GM10266 (cell line): ENCODE measurements at regions not wholly inside any gene's neighbourhood (a gene's known extent, or its start where the extent isn't known, plus 50 kb on each side); places are given as distances from the start of the nearest gene placed in this dataset.

Experiments used
- DNase-seq: peaks from one replicate; pipeline ENCODE4 v3.0.0; 2012; ENCODE audit errors: extremely low spot score
- CTCF ChIP-seq: IDR thresholded peaks from 2 replicates; pipeline ENCODE4 v1.5.1; 2012; ENCODE audit warnings: mild to moderate bottlenecking, low read depth; ENCODE audit not compliant: control insufficient read depth, insufficient read depth; ENCODE audit errors: missing control alignments

- no peak for TF ChIP-seq CTCF
- DNase-seq, result no peak
These were observed 83.6 kb downstream of the IER5 start for GRCh38 chr1:181172082-181172481.

- DNase-seq, result no peak
- no peak for TF ChIP-seq CTCF
These were observed 85.4 kb downstream of the IER5 start for GRCh38 chr1:181173761-181174447.

DNA sequence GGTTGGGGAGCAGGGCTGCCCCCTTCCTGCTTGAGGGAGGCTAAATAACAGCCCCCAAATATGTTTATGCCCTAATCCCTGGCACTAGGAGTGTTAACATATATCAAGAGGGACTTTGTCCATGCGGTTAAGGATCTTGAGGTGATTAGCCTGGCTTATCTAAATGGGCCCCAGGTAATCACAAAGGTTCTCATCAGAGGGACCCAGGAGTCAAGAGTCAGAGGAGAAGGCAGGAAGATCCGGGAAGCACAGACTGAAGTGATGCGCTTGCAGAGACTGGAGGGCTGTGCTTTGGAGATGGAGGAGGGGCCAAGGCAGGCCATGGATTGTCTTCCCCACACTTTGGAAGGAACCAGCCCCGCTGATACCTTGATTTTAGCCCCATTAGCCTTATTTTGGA lies 86.4 kb downstream of the IER5 start:
- no peak for DNase-seq
- no peak for TF ChIP-seq CTCF

- TF ChIP-seq CTCF, result no peak
- DNase-seq, result no peak
These were observed 86.9 kb downstream of the IER5 start for GRCh38 chr1:181175356-181175910.

DNA sequence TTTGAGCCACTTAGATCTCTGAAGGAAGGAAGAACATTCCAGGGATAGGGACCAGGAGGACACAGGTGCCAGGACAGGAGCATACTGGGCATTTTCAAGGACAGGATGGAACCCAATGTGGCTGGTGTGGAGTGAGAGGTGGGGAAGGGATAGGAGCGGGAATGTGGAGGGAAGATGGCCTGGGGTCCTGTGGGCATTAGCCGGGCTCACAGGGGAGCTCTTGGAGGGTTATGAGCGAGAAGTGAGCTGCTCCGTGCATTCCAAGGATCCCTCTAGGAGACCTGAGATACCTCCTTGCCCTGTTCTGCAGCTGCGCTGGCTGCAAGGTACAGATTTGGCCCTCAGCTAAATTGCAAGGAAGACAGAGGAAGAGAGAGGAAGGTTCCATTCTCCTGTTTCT lies 87.5 kb downstream of the IER5 start:
- no peak for TF ChIP-seq CTCF
- no peak for DNase-seq

DNA sequence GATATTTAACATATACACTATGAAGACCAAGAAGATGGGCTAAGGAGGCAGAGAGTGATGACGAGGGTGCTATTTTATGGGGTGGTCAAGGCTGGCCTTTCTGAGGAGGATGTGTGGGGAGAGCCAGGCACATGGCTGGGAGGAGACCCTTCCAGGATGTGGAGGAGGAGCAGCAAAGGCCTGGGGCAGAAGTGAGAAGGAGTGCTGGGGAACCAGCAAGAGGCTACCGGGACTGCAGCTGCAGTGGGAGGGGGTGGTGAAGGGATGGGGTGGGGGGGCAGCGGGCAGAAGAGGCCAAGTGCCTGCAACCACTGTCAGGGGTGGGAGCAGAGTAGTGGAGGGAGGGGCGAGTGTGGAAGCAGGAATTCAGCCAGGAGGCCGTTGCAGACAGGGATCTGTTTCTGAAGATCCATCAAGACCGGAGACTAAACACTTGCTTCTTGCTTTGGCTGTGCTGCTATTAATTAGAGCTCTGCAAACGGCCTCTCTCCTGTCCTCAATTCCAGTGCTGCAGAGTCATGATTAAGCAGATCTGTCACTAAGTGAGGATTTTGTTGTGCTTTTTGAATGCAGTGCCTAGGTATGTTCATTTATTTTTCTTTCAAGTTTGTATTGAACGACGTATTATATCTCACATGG lies 89.9 kb downstream of the IER5 start:
- no peak for TF ChIP-seq CTCF
- DNase-seq, result no peak

DNA sequence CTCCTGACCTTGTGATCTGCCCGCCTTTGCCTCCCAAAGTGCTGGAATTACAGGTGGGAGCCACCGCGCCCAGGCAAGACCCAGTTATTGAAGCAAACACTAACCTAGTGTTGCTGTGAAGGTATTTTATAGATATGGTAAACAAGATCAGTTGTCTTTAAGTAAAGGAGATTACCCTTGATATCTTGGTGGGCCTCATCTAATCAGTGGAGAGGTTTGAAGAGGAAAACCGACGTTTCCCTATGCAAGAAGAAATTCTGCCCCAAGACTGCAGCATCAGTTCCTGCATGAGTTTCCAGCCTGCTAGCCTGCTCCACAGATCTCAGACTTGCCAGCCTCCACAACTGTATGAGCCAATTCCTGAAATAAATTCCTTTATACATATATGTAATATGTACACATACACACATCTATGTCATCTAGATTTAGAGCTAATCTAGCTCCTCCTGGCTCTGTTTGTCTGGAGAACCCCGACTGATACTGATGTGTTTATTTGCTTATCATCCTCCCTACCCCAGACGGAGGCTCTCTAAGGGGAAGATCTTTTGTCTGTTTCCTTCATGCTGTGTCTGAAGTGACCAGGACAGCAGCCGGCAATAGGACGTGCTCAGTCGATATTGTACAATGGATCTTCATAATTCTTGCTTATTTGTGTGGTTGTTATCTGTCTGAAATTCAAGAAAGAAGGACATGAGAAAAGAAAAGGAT lies 90.9 kb downstream of the IER5 start:
- DNase-seq, result no peak
- no peak for TF ChIP-seq CTCF
